ENCODE measurements at regions not wholly inside any gene's neighbourhood (a gene's known extent, or its start where the extent isn't known, plus 50 kb on each side); places are given as distances from the start of the nearest gene placed in this dataset.

GRCh38 chr5:17379100-17379951 lies 118.7 kb upstream of the TAF11L2 start:
- no peak for DNase-seq (ENCODE audit: extremely low spot score)
- CTCF ChIA-PET = interaction anchor here (0.7 to 1.2 kb wide), 5 partner anchors 9 to 163 kb away, joined by 3 to 4 read pairs (median 3); no protein-coding TSS in a partner anchor
- no peak for TF ChIP-seq CTCF (IDR thresholded peaks at IDR 0.05; ENCODE audit: control extremely low read depth, extremely low read depth, low read depth, missing control alignments)
- POLR2A ChIA-PET = no interaction called here

- POLR2A ChIA-PET = no interaction called here
- CTCF ChIA-PET = interaction anchor here (1.7 kb wide), 1 partner anchor 166 kb away, joined by 4 read pairs; no protein-coding TSS in a partner anchor
- TF ChIP-seq CTCF (IDR thresholded peaks at IDR 0.05; ENCODE audit: control extremely low read depth, extremely low read depth, low read depth, missing control alignments) = no peak
- DNase-seq (ENCODE audit: extremely low spot score) = no peak
Observed at GRCh38 chr5:17381932-17382331, 116.1 kb upstream of the TAF11L2 start.

GRCh38 chr5:17383526-17383925 lies 114.5 kb upstream of the TAF11L2 start:
- ChIA-PET POLR2A (no interaction called here), CTCF (interaction anchor here (1.0 to 1.2 kb wide), 2 partner anchors 18 to 28 kb away, joined by 3 read pairs; no protein-coding TSS in a partner anchor)
- no peak for TF ChIP-seq CTCF (IDR thresholded peaks at IDR 0.05; ENCODE audit: control extremely low read depth, extremely low read depth, low read depth, missing control alignments)
- DNase-seq (ENCODE audit: extremely low spot score) = no peak

GRCh38 chr5:17384181-17384580 lies 113.8 kb upstream of the TAF11L2 start:
- TF ChIP-seq CTCF (IDR thresholded peaks at IDR 0.05; ENCODE audit: control extremely low read depth, extremely low read depth, low read depth, missing control alignments) = no peak
- DNase-seq (ENCODE audit: extremely low spot score) = no peak
- ChIA-PET POLR2A (no interaction called here), CTCF (interaction anchor here (1.0 to 1.2 kb wide), 4 partner anchors 10 to 27 kb away, joined by 3 read pairs; no protein-coding TSS in a partner anchor)

- ChIA-PET POLR2A (no interaction called here), CTCF (interaction anchor here (1.2 kb wide), 1 partner anchor 15 kb away, joined by 3 read pairs; no protein-coding TSS in a partner anchor)
- DNase-seq (ENCODE audit: extremely low spot score) = no peak
- no peak for TF ChIP-seq CTCF (IDR thresholded peaks at IDR 0.05; ENCODE audit: control extremely low read depth, extremely low read depth, low read depth, missing control alignments)
Observed at GRCh38 chr5:17388717-17389116, 109.3 kb upstream of the TAF11L2 start.

- ChIA-PET POLR2A (no interaction called here), CTCF (interaction anchor here (0.8 to 1.0 kb wide), 2 partner anchors 10 to 45 kb away, joined by 3 read pairs; no protein-coding TSS in a partner anchor)
- no peak for TF ChIP-seq CTCF (IDR thresholded peaks at IDR 0.05; ENCODE audit: control extremely low read depth, extremely low read depth, low read depth, missing control alignments)
- DNase-seq (ENCODE audit: extremely low spot score) = no peak
Observed at GRCh38 chr5:17394086-17394485, 103.9 kb upstream of the TAF11L2 start.

All from GM10248 (cell line).